IMR-90 (cell line): ENCODE measurements at regions not wholly inside any gene's neighbourhood (a gene's known extent, or its start where the extent isn't known, plus 50 kb on each side); places are given as distances from the start of the nearest gene placed in this dataset.
A peak's percentile ranks its signal among the peaks of the same experiment; 100 is the strongest.

Experiments used
- ATAC-seq: fragments of 200-7000 bp; cut with Tn5 transposase; 2 replicates; pipeline ENCODE4 v1.9.1; 2020; ENCODE audit warnings: low read depth, mild to moderate bottlenecking, moderate library complexity
- BruUV-seq: library from RNA; stranded (reverse); fragments of 400-500 nt; replicated peaks from 2 replicates; lab custom pipeline; 2021; lab: Mats Ljungman, UMichigan
- CTCF ChIA-PET: fragments of 300-600 bp; formaldehyde crosslinking; extraction: SDS; loops from one replicate; lab custom pipeline; 2021; ENCODE audit warnings: antibody characterized with exemption; lab: Yijun Ruan, JAX
- POLR2A ChIA-PET: fragments of 300-600 bp; sonication (Branson Sonifier 250); formaldehyde crosslinking; loops from one replicate; lab custom pipeline; 2022; ENCODE audit warnings: antibody characterized with exemption; ENCODE audit not compliant: unreplicated experiment; lab: Charles Lee
- DNase-seq: peaks from one replicate; pipeline ENCODE4 v3.0.0; 2013
- H2AFZ ChIP-seq: replicated peaks from 2 replicates; pipeline ENCODE3; 2013; ENCODE audit warnings: low read length, mild to moderate bottlenecking; ENCODE audit not compliant: poor library complexity
- H2AK5ac ChIP-seq: 2 replicates; pipeline ENCODE4 v1.6.1; 2013; ENCODE audit warnings: low read depth, low read length, inconsistent platforms
- H2AK9ac ChIP-seq: replicated peaks from 2 replicates; pipeline ENCODE3; 2013; ENCODE audit warnings: mild to moderate bottlenecking, low read depth, low read length, moderate library complexity; ENCODE audit not compliant: poor library complexity
- H2BK120ac ChIP-seq: 2 replicates; pipeline ENCODE4 v1.6.1; 2013; ENCODE audit warnings: low read depth, low read length, inconsistent platforms
- H2BK15ac ChIP-seq: 3 replicates; pipeline ENCODE4 v1.6.1; 2013; ENCODE audit warnings: low read depth, low read length, inconsistent platforms
- H2BK20ac ChIP-seq: 2 replicates; pipeline ENCODE4 v1.6.1; 2013; ENCODE audit warnings: low read depth, mild to moderate bottlenecking, inconsistent platforms, low read length, moderate library complexity
- H2BK5ac ChIP-seq: 2 replicates; pipeline ENCODE4 v1.6.1; 2013; ENCODE audit warnings: mild to moderate bottlenecking, low read depth, low read length, inconsistent platforms; ENCODE audit not compliant: poor library complexity, severe bottlenecking
- H3K14ac ChIP-seq: replicated peaks from 2 replicates; pipeline ENCODE4 v1.6.1; 2013; ENCODE audit warnings: low read depth, low read length, inconsistent platforms
- H3K18ac ChIP-seq: 2 replicates; pipeline ENCODE4 v1.6.1; 2013; ENCODE audit warnings: low read depth, low read length, control low read depth
- H3K23ac ChIP-seq: 2 replicates; pipeline ENCODE4 v1.6.1; 2013; ENCODE audit warnings: low read depth, low read length, inconsistent platforms
- H3K27ac ChIP-seq: 2 replicates; pipeline ENCODE4 v1.5.1; 2013; ENCODE audit warnings: mild to moderate bottlenecking, control low read depth, low read length; ENCODE audit not compliant: insufficient read depth
- H3K27me3 ChIP-seq: 2 replicates; pipeline ENCODE4 v1.6.1; 2013; ENCODE audit warnings: low read length; ENCODE audit not compliant: control insufficient read depth, insufficient read depth
- H3K36me3 ChIP-seq: 2 replicates; pipeline ENCODE4 v1.6.1; 2013; ENCODE audit warnings: low read length, mixed read lengths; ENCODE audit not compliant: control insufficient read depth, insufficient read depth
- H3K4ac ChIP-seq: 2 replicates; pipeline ENCODE4 v1.6.1; 2013; ENCODE audit warnings: low read depth, low read length, inconsistent platforms
- H3K4me1 ChIP-seq: 2 replicates; pipeline ENCODE4 v1.6.1; 2013; ENCODE audit warnings: low read length, mixed read lengths; ENCODE audit not compliant: control insufficient read depth, insufficient read depth
- H3K4me2 ChIP-seq: 2 replicates; pipeline ENCODE4 v1.6.1; 2013; ENCODE audit warnings: low read depth, mild to moderate bottlenecking, control low read depth, low read length, moderate library complexity
- H3K4me3 ChIP-seq: 2 replicates; pipeline ENCODE4 v1.5.1; 2013; ENCODE audit warnings: low read depth, mild to moderate bottlenecking, control low read depth, low read length, moderate library complexity; ENCODE audit not compliant: insufficient read depth
- H3K56ac ChIP-seq: 2 replicates; pipeline ENCODE4 v1.6.1; 2013; ENCODE audit warnings: low read length, inconsistent platforms; ENCODE audit not compliant: insufficient read depth; ENCODE audit errors: extremely low read depth
- H3K79me1 ChIP-seq, 2 experiments: 2 replicates each; pipeline ENCODE4 v1.6.1; 2013; ENCODE audit warnings: low read length in 2 of 2, inconsistent platforms in 1 of 2, low read depth in 1 of 2
- H3K9ac ChIP-seq: 2 replicates; pipeline ENCODE4 v1.6.1; 2013; ENCODE audit warnings: low read depth, low read length, control low read depth
- H3K9me1 ChIP-seq: 2 replicates; pipeline ENCODE4 v1.6.1; 2013; ENCODE audit warnings: low read length, inconsistent platforms; ENCODE audit not compliant: insufficient read depth
- H3K9me3 ChIP-seq: 2 replicates; pipeline ENCODE4 v1.6.1; 2013; ENCODE audit warnings: low read length; ENCODE audit not compliant: control insufficient read depth, insufficient read depth
- H4K20me1 ChIP-seq: 2 replicates; pipeline ENCODE4 v1.6.1; 2013; ENCODE audit warnings: low read length, inconsistent platforms; ENCODE audit not compliant: insufficient read depth
- H4K5ac ChIP-seq: 2 replicates; pipeline ENCODE4 v1.6.1; 2013; ENCODE audit warnings: mild to moderate bottlenecking, low read depth, low read length, control low read depth
- H4K8ac ChIP-seq, 2 experiments: 2 replicates each; pipeline ENCODE4 v1.6.1; 2013; ENCODE audit warnings: low read depth in 2 of 2, low read length in 2 of 2, control low read depth in 1 of 2, inconsistent platforms in 1 of 2
- H4K91ac ChIP-seq: 2 replicates; pipeline ENCODE4 v1.6.1; 2013; ENCODE audit warnings: low read depth, low read length, inconsistent platforms; ENCODE audit not compliant: insufficient read depth
- CHD1 ChIP-seq: IDR thresholded peaks from 2 replicates; pipeline ENCODE4 v1.6.1; 2012; ENCODE audit warnings: low read depth, low read length, improper control_type of control experiment
- RCOR1 ChIP-seq: IDR thresholded peaks from 2 replicates; pipeline ENCODE4 v1.6.1; 2012; ENCODE audit warnings: mild to moderate bottlenecking, low read length, improper control_type of control experiment; ENCODE audit not compliant: insufficient replicate concordance
- WGBS, 2 experiments: methylation state at CpG; one replicate each; pipeline versions ENCODE4 v1.1.5 to v1.1.7; 2013; ENCODE audit warnings: missing lambda C conversion rate in 2 of 2; ENCODE audit not compliant: insufficient read length in 1 of 2; ENCODE audit errors: extremely low coverage in 2 of 2; 5-methylcytosine and 5-hydroxymethylcytosine counted together
- dilution Hi-C: fragments of 300-500 bp; cut with HindIII; formaldehyde crosslinking; loops from one replicate; pipeline ENCODE4 v1.14.3; 2018; ENCODE audit warnings: low sequenced_read_pairs; ENCODE audit not compliant: unreplicated experiment
- in situ Hi-C: fragments of 300-500 bp; cut with MboI; formaldehyde crosslinking; loops from 3 replicates; pipeline ENCODE4 v1.14.3; 2019; ENCODE audit warnings: low sequenced_read_pairs, inconsistent platforms, mixed read lengths
- intact Hi-C: fragments of 100-400 bp; cut with micrococcal nuclease; formaldehyde crosslinking; loops from 2 replicates; pipeline ENCODE4 v1.10.0; 2022
- TF ChIP-seq, protein P1 (sequence below): conservative IDR thresholded peaks from 2 replicates; pipeline ENCODE4 v1.5.1; 2012; ENCODE audit warnings: mild to moderate bottlenecking, low read depth, low read length, improper control_type of control experiment

DNA sequence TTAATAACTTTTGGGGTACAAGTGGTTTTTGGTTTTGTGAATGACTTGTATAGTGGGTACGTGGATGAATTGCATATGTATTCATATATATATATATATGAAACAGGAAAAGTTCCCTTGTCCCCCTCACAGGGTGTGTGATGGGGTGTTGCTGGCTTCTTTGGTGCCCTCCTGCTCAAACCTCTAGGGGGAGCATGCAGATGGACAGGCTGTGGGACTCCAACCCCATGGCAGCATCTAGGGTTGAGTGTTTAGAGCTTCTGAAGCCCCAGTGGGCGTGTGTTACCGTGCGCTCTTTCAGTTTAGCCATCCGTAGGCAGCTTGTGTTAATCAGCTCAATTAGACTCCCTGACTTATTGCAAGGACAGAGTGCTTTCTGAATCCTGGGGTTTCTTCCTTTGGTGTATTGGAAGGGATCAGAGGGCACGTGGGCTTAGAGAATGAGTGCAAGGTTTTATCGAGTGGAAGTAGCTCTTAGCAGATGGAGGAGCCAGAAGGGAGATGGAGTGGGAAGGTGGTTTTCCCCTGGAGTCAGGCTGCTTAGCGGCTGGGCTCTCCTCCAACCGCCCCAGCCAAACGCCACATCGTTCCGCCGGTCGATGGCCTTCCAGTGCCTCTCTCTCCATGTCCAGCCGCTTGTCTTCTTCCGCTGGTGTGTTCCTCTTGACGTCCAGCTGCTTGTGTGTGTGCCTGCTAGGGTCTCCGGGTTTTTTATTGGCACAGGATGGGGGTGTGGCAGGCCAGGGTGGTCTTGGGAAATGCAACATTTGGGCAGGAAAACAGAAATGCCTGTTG is 674.4 kb upstream of the LCORL start:
- ATAC-seq (no peak), DNase-seq (no peak)
- no peaks in the 10 kb centered on the region for H3K79me1 ChIP-seq

More for the DNA sequence above, 674.4 kb upstream of the LCORL start:
- H3K4me2 ChIP-seq = no peak overlapping the region
- no peaks in the 10 kb centered on the region for H3K9me1 ChIP-seq
- no TSS peak for BruUV-seq
- dilution Hi-C loops (no loop called here), in situ Hi-C loops (loop anchor here (25.0 kb wide), 3 partner anchors 1541 to 1841 kb away; no protein-coding TSS in a partner anchor), intact Hi-C loops (no loop called here)
- H4K8ac ChIP-seq = no peak overlapping the region
- H3K9ac ChIP-seq = no peak overlapping the region
- no peak overlapping the region for H3K14ac ChIP-seq
- WGBS, 2 experiments = 93% methylated on average over 3 of the region's 18 CpGs; no CpG with 5 or more reads in 1 of the 2 experiments
- H2BK120ac ChIP-seq = no peak overlapping the region
- ChIA-PET CTCF (no interaction called here), POLR2A (no interaction called here)
- no peak overlapping the region for H2BK5ac ChIP-seq
- no peak overlapping the region for H2BK15ac ChIP-seq
- TF ChIP-seq RCOR1 (no peak), CHD1 (no peak)
- TF ChIP-seq, protein P1, sequence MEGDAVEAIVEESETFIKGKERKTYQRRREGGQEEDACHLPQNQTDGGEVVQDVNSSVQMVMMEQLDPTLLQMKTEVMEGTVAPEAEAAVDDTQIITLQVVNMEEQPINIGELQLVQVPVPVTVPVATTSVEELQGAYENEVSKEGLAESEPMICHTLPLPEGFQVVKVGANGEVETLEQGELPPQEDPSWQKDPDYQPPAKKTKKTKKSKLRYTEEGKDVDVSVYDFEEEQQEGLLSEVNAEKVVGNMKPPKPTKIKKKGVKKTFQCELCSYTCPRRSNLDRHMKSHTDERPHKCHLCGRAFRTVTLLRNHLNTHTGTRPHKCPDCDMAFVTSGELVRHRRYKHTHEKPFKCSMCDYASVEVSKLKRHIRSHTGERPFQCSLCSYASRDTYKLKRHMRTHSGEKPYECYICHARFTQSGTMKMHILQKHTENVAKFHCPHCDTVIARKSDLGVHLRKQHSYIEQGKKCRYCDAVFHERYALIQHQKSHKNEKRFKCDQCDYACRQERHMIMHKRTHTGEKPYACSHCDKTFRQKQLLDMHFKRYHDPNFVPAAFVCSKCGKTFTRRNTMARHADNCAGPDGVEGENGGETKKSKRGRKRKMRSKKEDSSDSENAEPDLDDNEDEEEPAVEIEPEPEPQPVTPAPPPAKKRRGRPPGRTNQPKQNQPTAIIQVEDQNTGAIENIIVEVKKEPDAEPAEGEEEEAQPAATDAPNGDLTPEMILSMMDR = 0 out of 2 replicates have a peak, but pooled peaks have one; percentile 5
- H3K4me1 ChIP-seq = no peaks in the 10 kb centered on the region
- H3K27me3 ChIP-seq = no peaks in the 10 kb centered on the region
- no peaks in the 10 kb centered on the region for H3K36me3 ChIP-seq
- no peak overlapping the region for H2AK5ac ChIP-seq
- H2AFZ ChIP-seq = no peak overlapping the region
- no peaks in the 10 kb centered on the region for H3K9me3 ChIP-seq
- H4K5ac ChIP-seq = no peak overlapping the region
- no peak overlapping the region for H3K56ac ChIP-seq
- H2AK9ac ChIP-seq = no peak overlapping the region
- no peaks in the 10 kb centered on the region for H4K20me1 ChIP-seq
- no peak overlapping the region for H3K27ac ChIP-seq
- H3K18ac ChIP-seq = no peak overlapping the region
- no peak overlapping the region for H3K4me3 ChIP-seq
- H3K4ac ChIP-seq = no peak overlapping the region
- H4K91ac ChIP-seq = no peak overlapping the region
- H2BK20ac ChIP-seq = no peak overlapping the region
- no peak overlapping the region for H3K23ac ChIP-seq
